Vagina (tissue), 2 donors: ENCODE measurements at regions not wholly inside any gene's neighbourhood (a gene's known extent, or its start where the extent isn't known, plus 50 kb on each side); places are given as distances from the start of the nearest gene placed in this dataset.

Experiments
- POLR2AphosphoS5 ChIP-seq, 2 donors: sonication (generic); formaldehyde crosslinking; IDR thresholded peaks; one replicate each; pipeline ENCODE4 v1.9.0; 2017; ENCODE audit warnings: antibody characterized with exemption in 2 of 2, mild to moderate bottlenecking in 2 of 2, low read depth in 1 of 2; ENCODE audit not compliant: insufficient read depth in 1 of 2
- TF ChIP-seq, protein P1 (sequence below), 3 experiments: fragments of 450-650 bp in 2 of 3; fragments of 200-600 bp in 1 of 3; sonication (generic) in 1 of 3; IDR thresholded peaks; one replicate each; pipeline ENCODE4 v1.5.1; 2017 to 2019; ENCODE audit warnings: antibody characterized with exemption in 3 of 3, mild to moderate bottlenecking in 2 of 3, moderate library complexity in 2 of 3

- TF ChIP-seq, protein P1, sequence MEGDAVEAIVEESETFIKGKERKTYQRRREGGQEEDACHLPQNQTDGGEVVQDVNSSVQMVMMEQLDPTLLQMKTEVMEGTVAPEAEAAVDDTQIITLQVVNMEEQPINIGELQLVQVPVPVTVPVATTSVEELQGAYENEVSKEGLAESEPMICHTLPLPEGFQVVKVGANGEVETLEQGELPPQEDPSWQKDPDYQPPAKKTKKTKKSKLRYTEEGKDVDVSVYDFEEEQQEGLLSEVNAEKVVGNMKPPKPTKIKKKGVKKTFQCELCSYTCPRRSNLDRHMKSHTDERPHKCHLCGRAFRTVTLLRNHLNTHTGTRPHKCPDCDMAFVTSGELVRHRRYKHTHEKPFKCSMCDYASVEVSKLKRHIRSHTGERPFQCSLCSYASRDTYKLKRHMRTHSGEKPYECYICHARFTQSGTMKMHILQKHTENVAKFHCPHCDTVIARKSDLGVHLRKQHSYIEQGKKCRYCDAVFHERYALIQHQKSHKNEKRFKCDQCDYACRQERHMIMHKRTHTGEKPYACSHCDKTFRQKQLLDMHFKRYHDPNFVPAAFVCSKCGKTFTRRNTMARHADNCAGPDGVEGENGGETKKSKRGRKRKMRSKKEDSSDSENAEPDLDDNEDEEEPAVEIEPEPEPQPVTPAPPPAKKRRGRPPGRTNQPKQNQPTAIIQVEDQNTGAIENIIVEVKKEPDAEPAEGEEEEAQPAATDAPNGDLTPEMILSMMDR (IDR thresholded peaks at IDR 0.05), result no peak
- no peak for TF ChIP-seq POLR2AphosphoS5 (IDR thresholded peaks at IDR 0.05; ENCODE audit: insufficient read depth in 1 of 2, low read depth in 1 of 2)
Measured at GRCh38 chr6:25058941-25059340, 123.2 kb upstream of the RIPOR2 start.
